Fibroblast of peridontal ligament (primary cell): ENCODE measurements at regions not wholly inside any gene's neighbourhood (a gene's known extent, or its start where the extent isn't known, plus 50 kb on each side); places are given as distances from the start of the nearest gene placed in this dataset.
"Not testable (repeated sequence)": the region's sequence is repeated elsewhere in the genome, so short reads cannot be mapped to it uniquely, and the experiment has no call there.

Experiments
- DNase-seq: peaks from one replicate; pipeline ENCODE4 v3.0.0-alpha.2; 2010; ENCODE audit errors: extremely low read depth

- no peak for DNase-seq
These were observed 244.9 kb downstream of the SEMA3D start for GRCh38 chr7:84941936-84942335.

GRCh38 chr7:84941291-84941690 lies 245.6 kb downstream of the SEMA3D start:
- DNase-seq: peak; percentile 33

- DNase-seq: no peak
These were observed 247.0 kb downstream of the SEMA3D start for GRCh38 chr7:84939888-84940287.

GRCh38 chr7:84939442-84939841 lies 247.4 kb downstream of the SEMA3D start:
- DNase-seq: no peak

GRCh38 chr7:84924353-84924752 lies 262.5 kb downstream of the SEMA3D start:
- no peak for DNase-seq

GRCh38 chr7:84923348-84923747 lies 263.5 kb downstream of the SEMA3D start:
- DNase-seq: no peak

- no peak for DNase-seq
These were observed 265.7 kb downstream of the SEMA3D start for GRCh38 chr7:84921154-84921553.

- not testable (repeated sequence) for DNase-seq
These were observed 269.9 kb downstream of the SEMA3D start for GRCh38 chr7:84916973-84917372.

- DNase-seq: no peak
These were observed 270.7 kb downstream of the SEMA3D start for GRCh38 chr7:84916161-84916560.

- DNase-seq: no peak
These were observed 272.3 kb downstream of the SEMA3D start for GRCh38 chr7:84914598-84914997.

GRCh38 chr7:84913731-84914130 lies 273.1 kb downstream of the SEMA3D start:
- peak; percentile 47 for DNase-seq

- DNase-seq: peak; percentile 7
These were observed 273.7 kb downstream of the SEMA3D start for GRCh38 chr7:84912993-84913635.

GRCh38 chr7:84912537-84912936 lies 274.3 kb downstream of the SEMA3D start:
- no peak for DNase-seq

- no peak for DNase-seq
These were observed 274.8 kb downstream of the SEMA3D start for GRCh38 chr7:84912018-84912417.

GRCh38 chr7:84911077-84911476 lies 275.8 kb downstream of the SEMA3D start:
- DNase-seq: no peak

GRCh38 chr7:84910322-84910721 lies 276.5 kb downstream of the SEMA3D start:
- peak; percentile 18 for DNase-seq

GRCh38 chr7:84908196-84908793 lies 278.6 kb downstream of the SEMA3D start:
- DNase-seq: no peak

GRCh38 chr7:84906889-84907288 lies 280.0 kb downstream of the SEMA3D start:
- no peak for DNase-seq

- DNase-seq: no peak
These were observed 282.3 kb downstream of the SEMA3D start for GRCh38 chr7:84904561-84904960.

GRCh38 chr7:84901366-84901765 lies 285.5 kb downstream of the SEMA3D start:
- no peak for DNase-seq

- no peak for DNase-seq
These were observed 286.6 kb downstream of the SEMA3D start for GRCh38 chr7:84900215-84900614.

- DNase-seq: no peak
These were observed 291.3 kb downstream of the SEMA3D start for GRCh38 chr7:84895563-84895962.

GRCh38 chr7:84883570-84883969 lies 303.3 kb downstream of the SEMA3D start:
- DNase-seq: not testable (repeated sequence)
